GM12878 (cell line): ENCODE measurements at regions not wholly inside any gene's neighbourhood (a gene's known extent, or its start where the extent isn't known, plus 50 kb on each side); places are given as distances from the start of the nearest gene placed in this dataset.
A peak's percentile ranks its signal among the peaks of the same experiment; 100 is the strongest.

Experiments
- ATAC-seq: fragments of 200-7000 bp; cut with Tn5 transposase; 3 replicates; pipeline ENCODE4 v1.9.1; 2020; ENCODE audit warnings: mild to moderate bottlenecking, moderate library complexity
- BruUV-seq: library from RNA; stranded (reverse); fragments of 400-500 nt; replicated peaks from 2 replicates; lab custom pipeline; 2021; lab: Mats Ljungman, UMichigan
- CTCF ChIA-PET: fragments of 300-600 bp; sonication (Branson Sonifier 250); formaldehyde crosslinking; extraction: SDS; loops from one replicate; lab custom pipeline; 2021; ENCODE audit warnings: inconsistent platforms; lab: Yijun Ruan, JAX
- POLR2A ChIA-PET: fragments of 350-600 bp; formaldehyde crosslinking; extraction: SDS; loops from one replicate; lab custom pipeline; 2021; ENCODE audit warnings: inconsistent platforms; lab: Charles Lee
- RAD21 ChIA-PET: fragments of 300-600 bp; sonication (Branson Sonifier 250); formaldehyde crosslinking; loops from one replicate; lab custom pipeline; 2023; ENCODE audit warnings: antibody characterized with exemption; ENCODE audit not compliant: unreplicated experiment; lab: Charles Lee
- SMC1A ChIA-PET: fragments of 300-600 bp; sonication (Branson Sonifier 250); formaldehyde crosslinking; loops from one replicate; lab custom pipeline; 2023; ENCODE audit not compliant: unreplicated experiment, uncharacterized antibody; lab: Charles Lee
- DNase-seq: peaks from one replicate; pipeline ENCODE4 v3.0.0-alpha.2; 2011; ENCODE audit warnings: low read depth, low spot score
- FAIRE-seq: peaks from 3 replicates; lab custom pipeline; 2011; peaks lifted over from hg19 to GRCh38; lab: Jason Lieb, UNC
- H2AFZ ChIP-seq: 2 replicates; pipeline ENCODE4 v1.6.0; 2011; ENCODE audit warnings: low read depth, low read length, control low read depth; ENCODE audit not compliant: control insufficient read depth
- H3K27ac ChIP-seq: 2 replicates; pipeline ENCODE4 v1.5.1; 2011; ENCODE audit warnings: control low read depth; ENCODE audit not compliant: control insufficient read depth, insufficient read depth
- H3K27me3 ChIP-seq, 2 experiments: replicated peaks in 1 of 2; 2 replicates each; pipeline versions ENCODE4 v1.6.0 to v1.6.1; 2011; ENCODE audit warnings: low read length in 1 of 2; ENCODE audit not compliant: control insufficient read depth in 2 of 2, insufficient read depth in 2 of 2
- H3K36me3 ChIP-seq, 2 experiments: 2 replicates each; pipeline ENCODE4 v1.5.1; 2011; ENCODE audit warnings: low read length in 1 of 2; ENCODE audit not compliant: control insufficient read depth in 2 of 2, insufficient read depth in 2 of 2
- H3K4me1 ChIP-seq: 2 replicates; pipeline ENCODE4 v1.6.1; 2011; ENCODE audit warnings: mild to moderate bottlenecking, low read length, moderate library complexity, mixed read lengths; ENCODE audit not compliant: control insufficient read depth, insufficient read depth
- H3K4me2 ChIP-seq: 2 replicates; pipeline ENCODE4 v1.6.0; 2011; ENCODE audit warnings: control low read depth; ENCODE audit not compliant: control insufficient read depth, insufficient read depth
- H3K4me3 ChIP-seq: fragments of 200-600 bp; sonication (generic); 2 replicates; pipeline ENCODE4 v1.5.1; 2016
- H3K79me2 ChIP-seq: 2 replicates; pipeline ENCODE4 v1.6.0; 2011; ENCODE audit warnings: low read length; ENCODE audit not compliant: control insufficient read depth, insufficient read depth
- H3K9ac ChIP-seq: 2 replicates; pipeline ENCODE4 v1.8.0; 2011; ENCODE audit warnings: low read length, control low read depth, mixed read lengths; ENCODE audit not compliant: control insufficient read depth, insufficient read depth
- H3K9me3 ChIP-seq: replicated peaks from 3 replicates; pipeline ENCODE4 v1.5.1; 2011; ENCODE audit warnings: mild to moderate bottlenecking, low read length; ENCODE audit not compliant: control insufficient read depth, insufficient read depth
- H4K20me1 ChIP-seq: 2 replicates; pipeline ENCODE4 v1.6.0; 2011; ENCODE audit not compliant: control insufficient read depth, insufficient read depth
- BCL3 ChIP-seq: IDR thresholded peaks from 2 replicates; pipeline ENCODE4 v1.6.1; 2011; ENCODE audit warnings: borderline replicate concordance, low read depth, mild to moderate bottlenecking, moderate library complexity, low read length; ENCODE audit not compliant: insufficient read depth, poor library complexity, severe bottlenecking
- CEBPZ ChIP-seq: fragments of 150-350 bp; IDR thresholded peaks from 2 replicates; pipeline ENCODE4 v1.6.1; 2016; ENCODE audit warnings: low read depth, low read length
- CHD4 ChIP-seq: fragments of 200-600 bp; sonication (generic); IDR thresholded peaks from 2 replicates; pipeline ENCODE4 v1.6.1; 2016; ENCODE audit warnings: mild to moderate bottlenecking
- IKZF1 ChIP-seq: fragments of 450-650 bp; conservative IDR thresholded peaks from 2 replicates; pipeline ENCODE4 v1.6.1; 2017; ENCODE audit warnings: antibody characterized with exemption, mild to moderate bottlenecking
- MLLT1 ChIP-seq: fragments of 450-650 bp; IDR thresholded peaks from 2 replicates; pipeline ENCODE4 v1.6.1; 2016; ENCODE audit warnings: mild to moderate bottlenecking
- MTA2 ChIP-seq: fragments of 450-650 bp; IDR thresholded peaks from 2 replicates; pipeline ENCODE4 v1.6.1; 2016; ENCODE audit warnings: low read depth, mild to moderate bottlenecking, moderate library complexity
- MTA3 ChIP-seq: IDR thresholded peaks from 2 replicates; pipeline ENCODE4 v1.6.1; 2012; ENCODE audit warnings: low read length, inconsistent platforms, borderline replicate concordance
- NR2C1 ChIP-seq: fragments of 450-650 bp; IDR thresholded peaks from 2 replicates; pipeline ENCODE4 v1.6.1; 2017; ENCODE audit warnings: antibody characterized with exemption, mild to moderate bottlenecking, moderate library complexity
- POU2F2 ChIP-seq: IDR thresholded peaks from 3 replicates; pipeline ENCODE4 v1.6.1; 2011; ENCODE audit warnings: low read depth, mild to moderate bottlenecking, low read length, borderline replicate concordance
- RAD51 ChIP-seq: fragments of 450-650 bp; IDR thresholded peaks from 2 replicates; pipeline ENCODE4 v1.6.1; 2016; ENCODE audit warnings: moderate library complexity, mild to moderate bottlenecking, inconsistent platforms
- SMAD5 ChIP-seq: IDR thresholded peaks from 2 replicates; pipeline ENCODE4 v1.6.1; 2016; ENCODE audit warnings: antibody characterized with exemption, low read depth
- SRF ChIP-seq, 2 experiments: IDR thresholded peaks; 2 replicates each; pipeline ENCODE4 v1.6.1; 2011; ENCODE audit warnings: low read depth in 2 of 2, low read length in 2 of 2, mild to moderate bottlenecking in 1 of 2, moderate library complexity in 1 of 2
- TARDBP ChIP-seq: IDR thresholded peaks from 2 replicates; pipeline ENCODE4 v1.6.1; 2016; ENCODE audit warnings: borderline replicate concordance
- TCF3 ChIP-seq: IDR thresholded peaks from 2 replicates; pipeline ENCODE4 v1.6.1; 2012; ENCODE audit warnings: low read depth, mild to moderate bottlenecking, low read length, borderline replicate concordance; ENCODE audit not compliant: insufficient read depth
- WRNIP1 ChIP-seq: IDR thresholded peaks from 2 replicates; pipeline ENCODE4 v1.6.1; 2011; ENCODE audit warnings: low read depth, low read length, improper control_type of control experiment, borderline replicate concordance
- ZNF217 ChIP-seq: fragments of 450-650 bp; IDR thresholded peaks from 2 replicates; pipeline ENCODE4 v1.6.1; 2017; ENCODE audit warnings: antibody characterized with exemption, mild to moderate bottlenecking
- ZNF622 ChIP-seq: fragments of 450-650 bp; IDR thresholded peaks from 2 replicates; pipeline ENCODE4 v1.6.1; 2017; ENCODE audit warnings: mild to moderate bottlenecking, inconsistent platforms
- ZSCAN29 ChIP-seq: fragments of 450-650 bp; IDR thresholded peaks from 2 replicates; pipeline ENCODE4 v1.6.1; 2017; ENCODE audit warnings: mild to moderate bottlenecking, moderate library complexity
- ZZZ3 ChIP-seq: IDR thresholded peaks from 2 replicates; pipeline ENCODE4 v1.6.1; 2011; ENCODE audit warnings: low read depth; ENCODE audit not compliant: control insufficient read depth, insufficient read length
- WGBS: methylation state at CpG from one replicate; pipeline ENCODE4 v1.1.6; 2016; ENCODE audit warnings: low lambda C conversion rate; ENCODE audit not compliant: insufficient replicate concordance, insufficient coverage; ENCODE audit errors: missing lambda C conversion rate; 5-methylcytosine and 5-hydroxymethylcytosine counted together
- in situ Hi-C: fragments of 300-500 bp; cut with MboI; formaldehyde crosslinking; loops from 9 replicates; pipeline ENCODE4 v1.14.3; 2018; ENCODE audit warnings: mixed read lengths
- intact Hi-C: fragments of 100-400 bp; cut with micrococcal nuclease; formaldehyde crosslinking; loops from one replicate; pipeline ENCODE4 v1.14.2; 2022; ENCODE audit not compliant: unreplicated experiment

- H3K27ac ChIP-seq, result no peak overlapping the region
- no peak overlapping the region for H3K4me3 ChIP-seq
- POLR2A ChIA-PET, result no interaction called here
- no peak overlapping the region for H3K9ac ChIP-seq
- in situ Hi-C loops (no loop called here), intact Hi-C loops (no loop called here)
- SMC1A ChIA-PET, result interaction anchor here (0.6 kb wide), 1 partner anchor 444 kb away, joined by 3 read pairs; no protein-coding TSS in a partner anchor
- H2AFZ ChIP-seq, result no peak overlapping the region
- DNase-seq (no peak), ATAC-seq (0 out of 3 replicates have a peak, but pooled peaks have one; percentile 31), FAIRE-seq (no peak)
- no peaks in the 10 kb centered on the region for H3K36me3 ChIP-seq
- no peaks in the 10 kb centered on the region for H3K4me1 ChIP-seq
- TF ChIP-seq MTA2, result no peak
- TF ChIP-seq WRNIP1, result no peak
- TF ChIP-seq SRF (IDR thresholded peaks at IDR 0.05; ENCODE audit: low read depth in 2 of 2, low read length in 2 of 2), result no peak
- TF ChIP-seq POU2F2, result no peak
- TF ChIP-seq ZSCAN29, result no peak
- no peak for TF ChIP-seq NR2C1
- TF ChIP-seq ZZZ3, result no peak
- TF ChIP-seq SMAD5, result no peak
- no peak for TF ChIP-seq MTA3
- TF ChIP-seq IKZF1, result no peak
- no peak for TF ChIP-seq CEBPZ
- no peak for TF ChIP-seq RAD51
- no peak for TF ChIP-seq TCF3
- TF ChIP-seq ZNF622, result no peak
- TF ChIP-seq CHD4, result no peak
- no peak for TF ChIP-seq TARDBP
- no peak for TF ChIP-seq MLLT1
- TF ChIP-seq BCL3, result no peak
- TF ChIP-seq ZNF217, result no peak
- H3K9me3 ChIP-seq, result no peaks in the 10 kb centered on the region
- BruUV-seq, result no TSS peak
- H3K4me2 ChIP-seq, result no peak overlapping the region
- H3K79me2 ChIP-seq, result no peaks in the 10 kb centered on the region
- RAD21 ChIA-PET, result no interaction called here
- CTCF ChIA-PET, result interaction anchor here (1.0 kb wide), 1 partner anchor 15 kb away, joined by 3 read pairs; no protein-coding TSS in a partner anchor
- WGBS, result 30% methylated on average over 8 of the region's 8 CpGs
- H3K27me3 ChIP-seq, result no peaks in the 10 kb centered on the region
- no peaks in the 10 kb centered on the region for H4K20me1 ChIP-seq
These were observed 267.4 kb upstream of the ACVR2A start for GRCh38 chr2:147577323-147577997.
